Stomach (tissue), 4 donors: ENCODE measurements at regions not wholly inside any gene's neighbourhood (a gene's known extent, or its start where the extent isn't known, plus 50 kb on each side); places are given as distances from the start of the nearest gene placed in this dataset.

ENCODE experiments used
- EP300 ChIP-seq: sonication (generic); formaldehyde crosslinking; IDR thresholded peaks from one replicate; pipeline ENCODE4 v1.6.1; 2017; ENCODE audit warnings: antibody characterized with exemption
- POLR2A ChIP-seq, 4 donors: fragments of 450-650 bp; IDR thresholded peaks; one replicate each; pipeline ENCODE4 v1.6.1; 2016; ENCODE audit warnings: antibody characterized with exemption in 4 of 4, control low read depth in 2 of 4, mild to moderate bottlenecking in 1 of 4, moderate library complexity in 1 of 4
- POLR2AphosphoS5 ChIP-seq, 3 donors: sonication (generic); formaldehyde crosslinking; IDR thresholded peaks; one replicate each; pipeline ENCODE4 v1.6.1; 2016; ENCODE audit warnings: antibody characterized with exemption in 3 of 3
- TF ChIP-seq, protein P1 (sequence below), 7 experiments: fragments of 450-650 bp in 4 of 7; fragments of 200-600 bp in 3 of 7; sonication (generic) in 3 of 7; IDR thresholded peaks; one replicate each; pipeline ENCODE4 v1.5.1; 2016 to 2019; ENCODE audit warnings: antibody characterized with exemption in 7 of 7, control low read depth in 2 of 7, mild to moderate bottlenecking in 1 of 7

GRCh38 chr1:67601539-67601938 lies 83.5 kb upstream of the GADD45A start:
- TF ChIP-seq POLR2AphosphoS5 (IDR thresholded peaks at IDR 0.05) (no peak), POLR2A (IDR thresholded peaks at IDR 0.05) (no peak), EP300 (no peak)
- TF ChIP-seq, protein P1, sequence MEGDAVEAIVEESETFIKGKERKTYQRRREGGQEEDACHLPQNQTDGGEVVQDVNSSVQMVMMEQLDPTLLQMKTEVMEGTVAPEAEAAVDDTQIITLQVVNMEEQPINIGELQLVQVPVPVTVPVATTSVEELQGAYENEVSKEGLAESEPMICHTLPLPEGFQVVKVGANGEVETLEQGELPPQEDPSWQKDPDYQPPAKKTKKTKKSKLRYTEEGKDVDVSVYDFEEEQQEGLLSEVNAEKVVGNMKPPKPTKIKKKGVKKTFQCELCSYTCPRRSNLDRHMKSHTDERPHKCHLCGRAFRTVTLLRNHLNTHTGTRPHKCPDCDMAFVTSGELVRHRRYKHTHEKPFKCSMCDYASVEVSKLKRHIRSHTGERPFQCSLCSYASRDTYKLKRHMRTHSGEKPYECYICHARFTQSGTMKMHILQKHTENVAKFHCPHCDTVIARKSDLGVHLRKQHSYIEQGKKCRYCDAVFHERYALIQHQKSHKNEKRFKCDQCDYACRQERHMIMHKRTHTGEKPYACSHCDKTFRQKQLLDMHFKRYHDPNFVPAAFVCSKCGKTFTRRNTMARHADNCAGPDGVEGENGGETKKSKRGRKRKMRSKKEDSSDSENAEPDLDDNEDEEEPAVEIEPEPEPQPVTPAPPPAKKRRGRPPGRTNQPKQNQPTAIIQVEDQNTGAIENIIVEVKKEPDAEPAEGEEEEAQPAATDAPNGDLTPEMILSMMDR (IDR thresholded peaks at IDR 0.05), result no peak
